Stimulated activated effector memory CD8-positive, alpha-beta T cell treated with anti-CD3 and anti-CD28 coated beads, Interleukin-12 subunit alpha, Interleukin-12 subunit beta, amount 100 ng/mL, for 72 hours (primary cell): ENCODE measurements at regions not wholly inside any gene's neighbourhood (a gene's known extent, or its start where the extent isn't known, plus 50 kb on each side); places are given as distances from the start of the nearest gene placed in this dataset.
"Not testable (repeated sequence)": the region's sequence is repeated elsewhere in the genome, so short reads cannot be mapped to it uniquely, and the experiment has no call there.

Source experiments
- ATAC-seq: fragments of 150-1000 bp; cut with Tn5 transposase; 2 replicates; pipeline ENCODE4 v1.10.0; 2021
- DNase-seq, 2 donors: peaks; one replicate each; pipeline ENCODE4 v3.0.0; 2021 to 2022; ENCODE audit warnings: low spot score in 2 of 2
- H3K27ac Mint-ChIP-seq: one replicate; pipeline ENCODE4 v1.8.0; 2022; ENCODE audit warnings: mild to moderate bottlenecking, mixed read lengths
- H3K36me3 Mint-ChIP-seq: one replicate; pipeline ENCODE4 v1.8.0; 2022; ENCODE audit warnings: mild to moderate bottlenecking, mixed read lengths
- H3K4me1 Mint-ChIP-seq: one replicate; pipeline ENCODE4 v1.8.0; 2022; ENCODE audit warnings: mixed read lengths
- H3K4me3 Mint-ChIP-seq: one replicate; pipeline ENCODE4 v1.8.0; 2022; ENCODE audit warnings: mild to moderate bottlenecking, mixed read lengths
- H3K9me3 Mint-ChIP-seq: one replicate; pipeline ENCODE4 v1.8.0; 2022; ENCODE audit warnings: mixed read lengths

DNA sequence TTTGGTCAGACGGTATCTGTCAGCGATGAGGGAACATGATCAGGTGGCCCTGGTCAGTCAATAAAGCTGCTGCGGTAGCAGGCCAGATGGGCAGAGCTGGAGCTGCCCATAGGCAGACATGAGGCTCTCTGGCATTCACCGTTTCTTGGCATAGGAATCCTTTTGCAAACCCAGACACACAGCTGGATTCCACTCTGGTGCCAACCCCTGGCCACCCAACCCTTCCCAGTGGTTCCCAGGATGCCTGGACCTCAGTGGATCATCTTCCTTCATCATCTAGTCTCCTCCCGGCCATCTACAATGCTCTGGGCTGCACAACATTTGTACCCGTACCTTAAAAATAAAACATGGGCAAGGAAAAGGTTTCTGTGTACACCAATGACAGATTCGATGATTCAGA lies 68.3 kb upstream of the ACTRT2 start:
- ATAC-seq: no peak

DNA sequence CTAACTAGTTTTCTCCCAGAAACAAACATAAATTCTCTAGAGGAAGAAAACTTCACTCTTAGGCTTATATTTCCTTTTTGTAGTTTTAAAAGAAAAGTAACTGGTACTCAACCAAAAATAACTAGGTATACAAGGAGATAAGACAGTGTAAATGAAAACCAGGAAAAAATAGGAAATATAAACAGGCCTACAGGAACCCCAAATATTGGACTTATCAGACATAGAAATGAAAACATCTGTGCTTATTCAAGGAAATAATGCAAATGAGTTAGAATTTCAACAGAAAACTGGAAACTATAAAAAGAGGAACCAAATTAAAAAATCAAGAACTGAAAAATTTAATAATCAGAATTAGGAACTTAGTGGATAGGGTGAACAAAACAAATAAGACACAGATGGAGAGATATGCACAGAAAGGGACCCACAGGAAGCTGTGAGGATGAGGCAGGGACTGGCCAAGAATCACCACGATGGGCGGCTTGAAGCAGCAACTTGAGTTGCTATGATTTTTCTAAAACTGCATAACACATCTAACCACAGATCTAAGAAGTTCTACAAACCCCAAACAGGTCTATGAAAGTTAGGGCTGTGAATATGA lies 67.5 kb upstream of the ACTRT2 start:
- H3K9me3 Mint-ChIP-seq: peaks cover 18% of the 10 kb centered on the region
- no peaks in the 10 kb centered on the region for H3K36me3 Mint-ChIP-seq
- DNase-seq: no peak
- no peak overlapping the region for H3K4me3 Mint-ChIP-seq
- ATAC-seq: no peak
- H3K4me1 Mint-ChIP-seq: no peaks in the 10 kb centered on the region
- H3K27ac Mint-ChIP-seq: no peak overlapping the region

More for the DNA sequence above, 68.3 kb upstream of the ACTRT2 start:
- no peak overlapping the region for H3K4me3 Mint-ChIP-seq
- H3K27ac Mint-ChIP-seq: no peak overlapping the region
- H3K9me3 Mint-ChIP-seq: peaks cover 15% of the 10 kb centered on the region
- H3K4me1 Mint-ChIP-seq: no peaks in the 10 kb centered on the region
- H3K36me3 Mint-ChIP-seq: no peaks in the 10 kb centered on the region
- DNase-seq: no peak

DNA sequence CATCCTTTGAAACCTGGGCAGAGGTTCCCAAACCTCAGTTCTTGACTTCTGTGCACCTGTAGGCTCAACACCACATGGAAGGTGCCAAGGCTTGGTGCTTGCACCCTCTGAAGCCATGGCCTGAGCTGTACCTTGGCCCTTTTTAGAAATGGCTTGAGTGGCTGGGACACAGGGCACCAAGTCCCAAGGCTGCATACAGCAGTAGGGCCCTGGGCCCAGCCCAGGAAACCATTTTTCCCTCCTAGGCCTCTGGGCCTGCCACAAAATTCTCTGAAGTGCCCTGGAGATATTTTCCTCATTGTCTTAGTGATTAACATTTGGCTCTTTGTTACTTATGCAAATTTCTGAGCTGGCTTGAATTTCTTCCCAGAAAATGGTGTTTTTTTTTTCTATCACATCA lies 65.6 kb upstream of the ACTRT2 start:
- ATAC-seq (no peak), DNase-seq (no peak)
- H3K27ac Mint-ChIP-seq: no peak overlapping the region
- no peaks in the 10 kb centered on the region for H3K4me1 Mint-ChIP-seq
- H3K4me3 Mint-ChIP-seq: no peak overlapping the region
- peaks cover 18% of the 10 kb centered on the region for H3K9me3 Mint-ChIP-seq
- H3K36me3 Mint-ChIP-seq: no peaks in the 10 kb centered on the region

DNA sequence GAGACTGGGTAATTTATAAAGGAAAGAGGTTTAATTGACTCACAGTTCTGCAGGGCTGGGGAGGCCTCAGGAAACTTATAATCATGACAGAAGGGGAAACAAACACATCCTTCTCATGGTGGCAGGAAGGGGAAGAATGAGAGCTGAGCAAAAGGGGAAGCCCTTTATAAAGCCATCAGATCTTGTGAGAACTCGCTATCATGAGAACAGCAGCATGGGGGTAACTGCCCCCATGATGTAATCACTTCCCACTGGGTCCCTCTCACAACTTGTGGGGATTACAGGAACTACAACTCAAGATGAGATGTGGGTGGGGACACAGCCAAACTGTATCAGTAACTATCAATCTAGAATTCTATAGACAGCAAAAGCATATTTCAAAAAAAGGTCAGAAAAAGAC lies 64.7 kb upstream of the ACTRT2 start:
- H3K9me3 Mint-ChIP-seq: peaks cover 18% of the 10 kb centered on the region
- no peak for DNase-seq
- H3K4me1 Mint-ChIP-seq: no peaks in the 10 kb centered on the region
- H3K27ac Mint-ChIP-seq: no peak overlapping the region
- no peak for ATAC-seq
- H3K4me3 Mint-ChIP-seq: no peak overlapping the region
- H3K36me3 Mint-ChIP-seq: no peaks in the 10 kb centered on the region

DNA sequence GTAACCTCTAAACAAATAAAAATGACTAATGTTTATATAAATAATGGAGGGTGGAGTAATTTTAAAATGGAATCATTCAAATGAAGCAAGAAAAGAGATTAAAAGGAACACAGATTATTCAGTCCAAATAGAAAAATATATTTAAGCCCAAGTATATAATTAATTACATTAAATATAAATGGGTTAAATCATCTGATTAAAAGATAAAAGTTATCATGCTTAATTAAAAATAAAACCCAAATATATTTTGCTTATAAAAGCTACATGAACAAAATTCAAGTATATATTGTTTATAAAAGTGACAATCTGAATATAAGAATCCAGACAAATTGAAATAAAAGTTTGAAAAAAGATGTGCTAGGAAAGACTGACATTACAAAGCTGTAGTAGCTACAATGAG lies 63.9 kb upstream of the ACTRT2 start:
- peaks cover 18% of the 10 kb centered on the region for H3K9me3 Mint-ChIP-seq
- no peak for ATAC-seq

DNA sequence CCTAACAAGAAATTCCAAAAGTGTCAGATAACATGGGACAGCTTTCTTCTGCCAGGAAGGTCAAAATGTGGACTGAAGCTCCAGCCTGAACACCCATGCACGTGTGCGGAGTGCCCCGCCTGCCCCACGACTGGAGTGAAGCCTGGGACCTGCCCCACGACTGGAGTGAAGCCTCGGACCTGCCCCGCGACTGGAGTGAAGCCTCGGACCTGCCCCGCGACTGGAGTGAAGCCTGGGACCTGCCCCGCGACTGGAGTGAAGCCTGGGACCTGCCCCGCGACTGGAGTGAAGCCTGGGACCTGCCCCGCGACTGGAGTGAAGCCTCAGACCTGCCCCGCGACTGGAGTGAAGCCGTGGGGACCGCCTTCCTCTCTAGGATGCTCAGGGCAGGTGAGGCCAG lies 61.4 kb upstream of the ACTRT2 start:
- not testable (repeated sequence) for H3K4me1 Mint-ChIP-seq, H3K36me3 Mint-ChIP-seq, DNase-seq, H3K4me3 Mint-ChIP-seq, H3K27ac Mint-ChIP-seq, ATAC-seq
- peaks cover 15% of the 10 kb centered on the region for H3K9me3 Mint-ChIP-seq

More for the DNA sequence above, 63.9 kb upstream of the ACTRT2 start:
- Mint-ChIP-seq H3K4me1 (no peaks in the 10 kb centered on the region), H3K27ac (no peak overlapping the region), H3K36me3 (no peaks in the 10 kb centered on the region), H3K4me3 (no peak overlapping the region)
- DNase-seq: no peak

DNA sequence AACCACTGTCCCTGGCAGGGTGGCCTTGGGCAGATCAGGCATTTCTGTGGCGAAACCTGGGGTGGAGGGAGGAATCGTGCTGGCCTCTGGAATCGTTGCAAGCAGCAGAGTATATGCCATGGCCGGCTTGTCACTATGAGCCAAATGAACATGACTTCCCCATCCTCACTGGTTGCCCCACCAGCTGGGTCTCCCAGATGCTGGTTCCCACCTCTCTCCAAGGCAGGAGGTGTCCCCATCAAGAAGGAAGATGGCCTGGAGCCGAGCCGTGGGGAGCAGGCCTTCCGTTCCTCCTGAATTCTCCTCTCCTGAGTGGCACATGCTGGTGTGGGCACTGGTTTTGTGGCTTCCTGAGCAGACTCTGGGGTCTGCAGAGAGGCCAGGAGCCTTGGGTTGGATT lies 60.2 kb upstream of the ACTRT2 start:
- H3K4me1 Mint-ChIP-seq: no peaks in the 10 kb centered on the region
- H3K9me3 Mint-ChIP-seq: peaks cover 12% of the 10 kb centered on the region
- no peak overlapping the region for H3K27ac Mint-ChIP-seq
- ATAC-seq (no peak), DNase-seq (no peak)
- H3K4me3 Mint-ChIP-seq: no peak overlapping the region
- H3K36me3 Mint-ChIP-seq: no peaks in the 10 kb centered on the region

DNA sequence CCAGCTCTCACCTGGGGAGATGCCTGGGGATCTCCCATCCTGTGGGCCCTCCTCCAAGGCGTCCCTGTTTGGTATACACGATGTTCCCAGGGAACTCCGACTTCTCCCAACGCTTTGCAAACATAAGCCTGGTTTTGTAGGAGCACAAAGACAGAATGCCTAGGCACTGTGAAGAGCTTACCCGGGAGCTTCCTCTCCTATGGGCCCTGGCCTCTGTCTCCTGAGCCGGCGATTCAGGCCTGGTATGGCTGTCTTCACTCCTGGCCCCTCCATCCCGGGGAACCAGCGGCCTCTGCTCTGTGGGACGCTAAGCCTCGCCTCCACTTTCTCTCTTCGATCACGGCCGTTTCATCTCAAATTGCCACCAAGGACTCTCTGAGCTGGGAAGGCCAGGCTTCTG lies 59.6 kb upstream of the ACTRT2 start:
- Mint-ChIP-seq H3K27ac (no peak overlapping the region), H3K4me3 (no peak overlapping the region)
- ATAC-seq: no peak

DNA sequence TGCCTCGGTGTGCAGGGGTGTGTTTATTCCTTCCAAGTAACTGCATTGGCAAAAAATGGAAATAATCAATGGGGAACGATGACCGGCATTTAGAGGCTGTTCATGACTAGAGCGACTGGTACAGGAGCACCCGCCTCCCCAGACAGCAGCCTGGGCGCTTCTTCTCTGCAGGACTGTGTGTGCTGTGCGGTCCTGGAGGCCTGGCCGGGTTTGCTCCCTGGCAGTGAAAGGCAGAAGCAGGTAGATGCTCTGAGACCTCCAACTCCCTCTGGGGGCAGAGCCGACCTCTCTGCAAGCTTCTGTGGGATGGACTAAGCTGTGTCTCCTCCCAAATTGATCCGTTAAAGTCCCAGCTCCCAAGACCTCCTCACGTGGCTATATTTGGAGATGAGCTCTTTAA lies 59.2 kb upstream of the ACTRT2 start:
- H3K4me1 Mint-ChIP-seq: no peaks in the 10 kb centered on the region
- H3K36me3 Mint-ChIP-seq: no peaks in the 10 kb centered on the region
- no peak overlapping the region for H3K27ac Mint-ChIP-seq
- ATAC-seq (no peak), DNase-seq (no peak)
- H3K9me3 Mint-ChIP-seq: peaks cover 8% of the 10 kb centered on the region
- no peak overlapping the region for H3K4me3 Mint-ChIP-seq

More for the DNA sequence above, 59.6 kb upstream of the ACTRT2 start:
- H3K36me3 Mint-ChIP-seq: no peaks in the 10 kb centered on the region
- H3K4me1 Mint-ChIP-seq: no peaks in the 10 kb centered on the region
- H3K9me3 Mint-ChIP-seq: peaks cover 8% of the 10 kb centered on the region
- DNase-seq: no peak

DNA sequence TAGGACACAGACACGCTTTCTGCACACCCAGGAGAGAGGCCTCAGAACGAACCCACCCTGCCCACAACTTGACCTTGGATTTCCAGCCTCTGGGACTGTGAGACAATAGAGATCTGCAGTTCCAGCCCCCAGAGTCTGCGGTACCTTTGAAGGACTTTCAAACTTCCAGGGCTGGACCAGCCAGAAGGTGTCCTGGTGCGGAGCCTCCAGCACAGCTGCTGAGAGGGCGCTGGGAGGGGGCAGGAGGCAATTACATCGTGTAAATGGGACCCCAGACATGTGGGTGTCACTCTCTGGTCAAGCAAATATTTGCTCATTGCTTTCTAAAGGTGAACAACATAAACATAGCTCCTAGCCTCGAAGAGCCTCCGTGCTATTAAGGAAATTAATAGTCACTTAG lies 58.7 kb upstream of the ACTRT2 start:
- Mint-ChIP-seq H3K4me1 (no peaks in the 10 kb centered on the region), H3K4me3 (no peak overlapping the region), H3K9me3 (peaks cover 6% of the 10 kb centered on the region), H3K36me3 (no peaks in the 10 kb centered on the region), H3K27ac (no peak overlapping the region)
- DNase-seq (no peak), ATAC-seq (no peak)

DNA sequence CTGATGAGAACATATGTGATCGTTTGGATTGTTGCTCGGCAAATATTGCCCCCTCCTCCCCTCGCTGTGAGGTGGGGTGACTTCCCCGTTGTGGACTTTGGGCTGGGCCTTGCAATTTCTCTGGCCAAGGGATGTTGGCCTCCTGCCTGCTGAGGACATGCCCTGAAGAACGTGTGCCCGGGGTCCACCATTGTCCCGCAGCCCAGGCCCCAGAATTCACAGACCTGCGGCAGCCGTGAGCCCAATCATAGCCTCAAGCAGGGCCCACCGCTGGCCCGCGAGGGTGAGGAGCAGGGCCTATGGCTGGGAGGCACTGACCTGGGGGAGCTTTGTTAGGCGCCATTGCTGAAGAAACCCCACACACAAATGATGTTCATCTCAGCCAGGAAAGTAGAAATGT lies 58.3 kb upstream of the ACTRT2 start:
- H3K27ac Mint-ChIP-seq: no peak overlapping the region
- H3K36me3 Mint-ChIP-seq: no peaks in the 10 kb centered on the region
- DNase-seq (no peak), ATAC-seq (no peak)
- peaks cover 3% of the 10 kb centered on the region for H3K9me3 Mint-ChIP-seq
- H3K4me3 Mint-ChIP-seq: no peak overlapping the region
- H3K4me1 Mint-ChIP-seq: no peaks in the 10 kb centered on the region

DNA sequence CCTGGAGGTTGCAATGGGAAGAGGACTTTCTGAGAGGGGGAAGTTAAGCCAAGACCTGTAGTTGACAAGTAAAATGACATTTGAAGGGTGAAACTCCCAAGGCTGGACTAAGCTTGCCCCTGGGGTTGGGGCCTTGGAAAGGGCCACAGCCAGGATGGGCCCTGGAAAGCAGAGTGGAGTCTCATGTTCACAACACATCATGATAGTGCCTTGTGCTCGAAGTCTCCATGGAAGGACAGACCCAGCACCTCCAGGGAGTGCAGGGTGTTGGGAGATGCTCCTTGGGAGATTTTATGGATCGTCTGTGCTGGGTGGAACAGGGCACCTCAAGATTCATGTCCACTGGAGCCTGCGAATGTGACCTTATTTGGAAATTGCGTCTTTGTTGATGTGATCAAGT lies 55.6 kb upstream of the ACTRT2 start:
- Mint-ChIP-seq H3K4me1 (no peaks in the 10 kb centered on the region), H3K36me3 (no peaks in the 10 kb centered on the region), H3K9me3 (no peaks in the 10 kb centered on the region), H3K4me3 (no peak overlapping the region), H3K27ac (no peak overlapping the region)
- no peak for ATAC-seq
- no peak for DNase-seq

DNA sequence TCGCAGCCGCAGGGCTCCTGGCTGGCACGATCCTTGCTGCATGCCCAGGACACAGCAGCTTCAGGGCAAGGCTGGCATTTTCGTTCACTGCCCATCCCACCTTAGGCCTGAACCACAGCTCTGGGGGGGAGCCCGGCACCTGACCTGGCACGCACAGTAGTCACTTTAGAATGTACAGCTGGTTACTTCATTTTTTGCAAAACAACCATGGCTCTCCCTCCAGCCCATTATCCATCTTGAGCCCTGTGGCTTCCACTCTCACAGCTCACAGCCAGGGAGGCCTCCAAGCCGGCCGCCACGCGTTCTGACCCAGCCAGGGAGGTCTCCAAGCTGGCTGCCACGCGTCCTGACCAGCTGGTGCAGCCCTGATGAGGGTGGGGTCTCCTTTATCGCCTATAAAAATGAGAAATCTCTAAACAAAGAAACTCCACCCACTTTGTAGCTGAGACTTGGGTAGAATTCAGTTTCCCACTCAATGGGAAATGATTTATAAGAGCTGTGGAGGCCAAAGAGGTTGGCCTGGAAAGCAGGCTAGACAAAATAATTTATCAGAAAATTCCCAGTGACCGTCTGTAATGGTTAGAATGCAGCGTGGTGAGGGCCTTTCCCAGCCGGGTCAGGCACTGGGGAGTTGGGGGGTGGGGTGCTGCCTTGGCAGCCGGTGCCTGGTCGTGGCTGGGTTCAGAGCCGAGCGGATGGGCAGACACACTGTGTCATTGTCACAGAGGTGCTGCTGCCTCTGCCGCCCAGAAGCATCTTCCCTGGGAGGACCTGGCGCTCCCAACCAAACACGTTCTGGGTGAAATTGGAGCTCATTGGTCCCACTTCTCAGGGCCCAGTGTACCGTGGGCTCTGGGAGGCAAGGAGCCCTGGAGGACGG lies 54.6 kb upstream of the ACTRT2 start:
- Mint-ChIP-seq H3K9me3 (no peaks in the 10 kb centered on the region), H3K27ac (no peak overlapping the region), H3K4me1 (no peaks in the 10 kb centered on the region), H3K4me3 (no peak overlapping the region), H3K36me3 (no peaks in the 10 kb centered on the region)
- ATAC-seq (no peak), DNase-seq (no peak)

DNA sequence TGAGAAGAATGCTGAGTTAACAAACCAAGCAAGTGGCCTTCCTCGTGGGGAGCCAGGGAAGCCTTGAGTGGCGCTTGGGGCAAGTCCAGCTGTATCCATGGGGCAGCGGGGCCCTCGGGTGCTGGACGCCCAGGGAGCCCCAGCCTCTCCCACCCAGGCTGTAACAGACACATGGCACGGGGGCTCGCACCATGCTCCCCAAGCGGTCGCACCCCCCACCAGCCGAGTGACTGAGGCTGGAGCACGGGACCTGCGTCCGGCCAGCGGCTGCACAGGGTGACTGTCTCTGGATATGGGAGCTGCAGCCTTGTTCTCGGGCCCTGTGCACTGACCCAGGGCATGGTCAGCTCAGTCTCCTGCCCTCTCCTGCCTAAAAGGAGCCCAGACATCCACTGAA lies 53.9 kb upstream of the ACTRT2 start:
- no peaks in the 10 kb centered on the region for H3K36me3 Mint-ChIP-seq
- H3K4me3 Mint-ChIP-seq: no peak overlapping the region

DNA sequence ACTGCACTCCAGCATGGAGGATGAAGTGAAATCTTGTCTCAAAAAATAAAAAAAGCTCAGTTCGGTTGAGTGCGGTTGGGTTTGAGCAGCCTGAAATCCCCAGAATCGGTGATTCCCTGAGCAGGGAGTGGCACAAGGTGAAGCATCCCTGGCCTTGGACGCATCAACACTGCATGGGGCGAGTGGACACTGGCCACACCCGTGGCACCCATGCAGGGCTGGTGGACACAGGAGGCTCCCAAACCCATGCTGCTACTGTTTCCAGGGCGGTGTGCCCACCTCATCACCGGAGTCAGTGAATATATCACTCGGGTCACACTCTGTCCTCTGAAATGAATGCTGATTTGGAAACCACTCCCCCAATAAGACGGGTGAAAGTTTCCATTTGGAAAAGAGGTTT lies 53.4 kb upstream of the ACTRT2 start:
- H3K4me3 Mint-ChIP-seq: no peak overlapping the region
- no peaks in the 10 kb centered on the region for H3K9me3 Mint-ChIP-seq
- no peak for ATAC-seq
- H3K27ac Mint-ChIP-seq: no peak overlapping the region
- no peak for DNase-seq
- H3K36me3 Mint-ChIP-seq: no peaks in the 10 kb centered on the region
- H3K4me1 Mint-ChIP-seq: peaks cover 4% of the 10 kb centered on the region

More for the DNA sequence above, 53.9 kb upstream of the ACTRT2 start:
- ATAC-seq: no peak
- H3K9me3 Mint-ChIP-seq: no peaks in the 10 kb centered on the region
- no peak overlapping the region for H3K27ac Mint-ChIP-seq
- DNase-seq: no peak
- no peaks in the 10 kb centered on the region for H3K4me1 Mint-ChIP-seq

DNA sequence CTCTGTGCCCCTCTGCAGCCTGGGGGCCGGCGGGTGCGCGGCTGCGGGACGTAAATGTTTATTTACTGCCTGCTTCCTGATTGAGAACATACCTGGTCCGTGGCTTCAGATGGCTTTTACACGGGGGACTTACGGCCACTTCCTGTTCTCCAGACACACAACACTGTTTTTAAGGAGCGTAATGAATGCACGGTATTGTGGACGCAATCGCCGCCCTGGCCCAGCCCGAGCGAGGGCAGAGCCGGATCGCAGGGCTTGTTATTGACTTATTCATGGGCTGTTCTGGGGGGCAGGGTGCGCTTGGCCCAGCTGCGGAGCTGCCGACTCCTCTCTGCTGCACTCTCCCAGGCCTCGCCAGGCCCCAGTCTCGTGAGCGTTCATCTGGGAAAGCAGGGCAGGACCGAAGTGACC lies 52.8 kb upstream of the ACTRT2 start:
- no peak overlapping the region for H3K4me3 Mint-ChIP-seq
- ATAC-seq (no peak), DNase-seq (no peak)
- H3K9me3 Mint-ChIP-seq: no peaks in the 10 kb centered on the region
- peaks cover 7% of the 10 kb centered on the region for H3K4me1 Mint-ChIP-seq
- H3K27ac Mint-ChIP-seq: no peak overlapping the region
- no peaks in the 10 kb centered on the region for H3K36me3 Mint-ChIP-seq
